GM21447 (cell line): ENCODE measurements at regions not wholly inside any gene's neighbourhood (a gene's known extent, or its start where the extent isn't known, plus 50 kb on each side); places are given as distances from the start of the nearest gene placed in this dataset.

Experiments used
- ATAC-seq: cut with Tn5 transposase; IDR thresholded peaks from one replicate; pipeline ENCODE4 v1.9.1; 2021; ENCODE audit not compliant: unreplicated experiment

DNA sequence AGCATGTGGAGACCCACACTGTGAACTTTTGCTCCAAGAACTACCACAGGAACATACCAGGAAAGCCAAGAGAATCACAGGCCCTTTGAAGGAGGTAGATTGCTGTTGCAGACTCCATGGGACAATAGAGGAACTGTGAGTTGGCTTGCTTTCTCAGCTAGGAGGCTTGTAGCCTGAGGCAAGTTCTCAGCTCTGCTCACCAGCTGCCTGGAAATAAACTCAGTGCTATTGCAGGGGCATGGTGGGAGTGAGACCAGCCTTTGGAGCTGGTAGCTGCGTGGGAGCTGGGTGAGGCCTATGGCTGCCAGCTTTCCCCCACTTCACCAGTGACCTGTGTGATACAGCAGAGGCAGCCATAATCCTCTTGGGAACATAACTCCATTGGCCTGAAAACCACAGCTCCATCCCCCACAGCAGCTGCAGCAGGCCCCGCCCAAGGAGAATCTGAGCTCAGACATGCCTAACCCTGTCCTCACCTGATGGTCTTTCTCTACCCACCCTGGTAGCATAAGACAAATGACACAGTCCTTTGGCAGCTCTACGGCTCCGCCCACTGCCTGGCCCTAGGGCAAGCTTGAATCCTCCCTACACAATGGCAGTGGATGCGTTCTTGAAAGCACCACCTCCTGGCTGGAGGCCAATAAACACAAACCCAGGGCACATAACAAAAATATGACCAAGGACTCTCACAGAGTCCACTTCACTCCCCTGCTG is 389.5 kb downstream of the KIF4B start:
- ATAC-seq: no peak

DNA sequence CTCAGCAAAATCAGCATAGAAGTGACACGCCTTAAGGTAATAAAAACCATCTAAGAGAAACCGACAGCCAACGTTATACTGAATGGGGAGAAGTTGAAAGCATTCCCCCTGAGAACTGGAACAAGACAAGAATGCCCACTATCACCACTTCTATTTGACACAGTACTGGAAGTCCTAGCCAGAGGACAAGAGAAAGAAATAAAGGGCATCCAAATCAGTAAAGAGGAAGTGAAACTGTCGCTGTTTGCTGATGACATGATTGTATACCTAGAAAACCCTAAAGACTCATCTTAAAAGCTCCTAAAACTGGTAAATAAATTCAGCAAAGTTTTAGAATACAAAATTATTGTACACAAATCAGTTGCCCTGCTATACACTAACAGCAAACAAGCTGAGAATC is 393.3 kb downstream of the KIF4B start:
- ATAC-seq: no peak

DNA sequence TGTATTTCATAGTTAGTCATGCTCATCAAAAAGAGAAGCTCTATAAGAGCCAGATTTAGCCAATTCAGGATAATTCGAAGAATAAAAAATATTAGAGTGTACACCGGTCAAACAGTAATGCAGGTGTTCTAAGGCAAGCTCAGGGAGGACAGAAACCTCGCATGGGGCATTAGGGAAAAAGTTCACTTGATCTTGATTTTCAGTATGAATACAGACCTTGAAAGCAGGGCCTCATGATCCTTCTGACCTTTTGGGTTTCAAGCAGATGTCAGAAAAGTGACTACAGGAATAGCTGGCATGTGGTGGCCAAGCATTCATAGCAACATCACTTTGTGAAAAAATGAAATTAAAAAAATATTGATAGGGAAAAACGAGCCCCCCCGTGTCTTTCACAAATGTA is 394.9 kb downstream of the KIF4B start:
- no peak for ATAC-seq

DNA sequence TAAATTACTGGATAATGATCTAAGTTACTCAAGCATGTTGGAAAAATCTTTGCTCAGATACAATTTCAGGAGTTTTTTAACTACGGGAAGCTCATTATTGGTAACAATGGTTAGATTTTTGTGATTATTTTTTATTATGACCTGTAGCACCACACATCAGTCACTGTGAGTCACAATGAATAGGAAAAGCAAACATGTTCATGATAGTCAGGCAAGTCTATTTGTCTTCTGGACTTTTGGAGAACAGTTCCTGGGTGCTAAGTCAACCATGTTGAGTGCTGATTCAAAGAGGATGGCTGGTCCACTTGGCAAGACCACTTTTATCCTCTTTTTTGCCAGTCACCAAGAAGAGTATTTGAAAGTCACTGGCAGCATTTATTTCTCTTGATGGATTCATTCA is 403.2 kb downstream of the KIF4B start:
- ATAC-seq: no peak

DNA sequence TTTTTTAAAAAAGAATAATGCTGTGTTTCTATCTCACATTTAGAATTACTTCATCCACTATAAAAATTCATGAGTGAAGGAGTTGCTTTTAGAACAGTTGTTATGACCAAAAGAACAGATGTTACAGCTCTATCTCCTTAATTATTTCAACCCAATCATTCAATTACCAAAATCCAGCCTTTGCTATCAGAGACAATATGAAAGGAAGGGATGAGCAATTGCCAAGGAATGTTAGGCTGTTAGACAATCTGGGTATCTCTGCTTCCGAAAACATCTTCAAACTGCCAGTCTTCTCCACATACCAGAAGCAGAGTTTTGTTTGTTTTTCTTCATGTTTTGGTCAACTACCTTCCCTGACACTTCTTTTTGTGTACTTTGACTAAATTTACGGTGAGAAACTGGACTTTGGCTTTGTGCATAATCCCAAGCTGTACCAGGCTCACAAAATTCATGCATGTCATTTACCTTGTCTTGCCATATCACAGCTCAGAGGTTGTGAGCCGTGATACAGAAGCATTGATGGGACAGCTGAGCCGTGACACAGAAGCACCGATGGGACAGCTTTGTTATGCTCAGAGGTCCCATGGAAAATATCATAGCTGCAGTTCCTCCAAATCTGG is 405.5 kb downstream of the KIF4B start:
- ATAC-seq: no peak

DNA sequence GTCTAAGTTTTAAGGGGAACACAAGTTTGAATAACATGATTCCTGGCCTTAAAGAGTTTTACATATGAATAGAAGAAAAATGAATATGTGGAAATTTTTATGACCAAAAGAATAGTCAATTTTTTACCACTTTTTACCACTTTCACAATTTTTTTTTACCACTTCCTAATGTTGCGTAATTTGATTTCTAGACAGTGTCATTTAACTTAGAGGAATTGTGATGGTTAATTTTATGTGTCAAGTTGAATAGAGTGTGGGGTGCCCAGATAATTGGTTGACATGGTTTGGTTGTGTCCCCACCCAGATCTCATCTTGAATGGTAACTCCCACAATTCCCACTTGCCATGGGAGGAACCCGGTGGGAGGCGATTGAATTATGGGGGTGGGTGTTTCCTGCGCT is 416.6 kb downstream of the KIF4B start:
- no peak for ATAC-seq

DNA sequence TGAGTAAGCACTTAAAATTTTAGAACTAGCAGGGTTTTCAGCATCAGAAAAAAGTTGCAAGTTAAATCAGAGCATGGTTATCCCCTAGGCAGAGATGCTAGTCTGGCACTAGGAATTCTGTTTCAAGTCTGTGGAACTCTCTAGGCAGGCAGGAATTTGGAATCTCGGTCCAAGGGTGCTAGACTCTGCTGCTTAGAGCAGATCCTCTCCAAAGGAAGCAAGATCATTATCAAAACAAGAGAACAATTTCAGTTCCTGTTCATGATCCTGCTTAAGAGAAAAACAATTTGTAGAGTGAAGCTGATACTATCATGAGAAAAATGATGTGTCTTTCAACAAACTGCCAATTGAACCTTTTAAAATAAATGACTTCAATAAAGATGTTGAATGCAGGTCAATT is 420.7 kb downstream of the KIF4B start:
- ATAC-seq: no peak

DNA sequence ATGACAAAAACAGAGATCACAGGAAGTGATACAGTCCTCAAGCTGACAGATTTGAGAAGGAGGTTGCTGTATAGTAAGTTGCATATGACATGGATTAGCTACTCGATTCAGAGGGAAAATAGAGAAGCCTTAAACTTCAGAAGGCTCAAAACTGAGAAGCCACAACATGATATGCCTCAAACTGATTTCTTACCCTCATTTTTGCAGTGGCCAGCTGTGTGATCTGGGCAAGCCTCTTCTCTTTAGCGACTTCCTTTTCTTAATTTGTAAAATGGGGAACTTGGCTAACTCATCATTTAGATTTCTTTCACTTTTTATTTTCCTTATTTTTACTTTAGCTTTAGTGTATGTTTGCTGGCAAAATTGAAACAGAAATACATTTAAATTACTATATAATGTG is 421.1 kb downstream of the KIF4B start:
- no peak for ATAC-seq

DNA sequence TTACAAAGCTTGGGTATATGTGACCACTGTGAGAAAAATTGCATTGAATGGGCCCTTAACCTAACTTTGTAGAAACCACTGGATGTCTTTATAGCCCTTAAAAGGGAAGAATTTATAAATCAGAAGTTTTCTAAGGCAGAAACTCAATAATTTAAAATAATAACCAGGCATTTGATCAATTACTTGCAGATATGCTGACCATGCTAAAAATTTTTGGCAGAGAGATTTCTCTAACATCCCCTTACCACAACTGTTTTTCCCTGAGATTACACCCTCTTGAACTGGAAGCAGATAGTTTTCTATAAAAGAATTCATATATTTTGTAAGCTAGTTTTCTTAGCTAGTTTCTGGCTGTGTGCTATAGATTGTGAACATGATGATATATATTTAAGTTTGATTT is 428.3 kb downstream of the KIF4B start:
- ATAC-seq: no peak

DNA sequence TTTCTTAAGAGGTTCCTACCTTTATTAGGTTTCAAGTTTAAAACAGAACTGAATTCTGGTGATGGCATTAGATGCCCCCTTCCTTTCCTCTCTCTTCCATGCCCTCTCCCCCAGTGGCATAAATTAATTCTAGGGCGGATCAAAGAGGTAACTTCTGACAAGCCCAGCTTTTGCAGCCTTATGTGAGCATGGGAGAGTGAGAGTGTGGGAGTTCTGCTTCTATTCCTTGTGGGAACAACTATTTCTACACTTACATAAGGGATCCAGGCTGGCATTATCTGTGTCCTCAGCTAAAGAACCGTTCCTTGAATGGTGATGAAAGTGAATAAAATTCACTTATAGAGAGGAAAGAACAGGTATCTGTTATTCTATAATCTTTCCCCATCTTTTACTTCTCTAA is 437.6 kb downstream of the KIF4B start:
- ATAC-seq: no peak

DNA sequence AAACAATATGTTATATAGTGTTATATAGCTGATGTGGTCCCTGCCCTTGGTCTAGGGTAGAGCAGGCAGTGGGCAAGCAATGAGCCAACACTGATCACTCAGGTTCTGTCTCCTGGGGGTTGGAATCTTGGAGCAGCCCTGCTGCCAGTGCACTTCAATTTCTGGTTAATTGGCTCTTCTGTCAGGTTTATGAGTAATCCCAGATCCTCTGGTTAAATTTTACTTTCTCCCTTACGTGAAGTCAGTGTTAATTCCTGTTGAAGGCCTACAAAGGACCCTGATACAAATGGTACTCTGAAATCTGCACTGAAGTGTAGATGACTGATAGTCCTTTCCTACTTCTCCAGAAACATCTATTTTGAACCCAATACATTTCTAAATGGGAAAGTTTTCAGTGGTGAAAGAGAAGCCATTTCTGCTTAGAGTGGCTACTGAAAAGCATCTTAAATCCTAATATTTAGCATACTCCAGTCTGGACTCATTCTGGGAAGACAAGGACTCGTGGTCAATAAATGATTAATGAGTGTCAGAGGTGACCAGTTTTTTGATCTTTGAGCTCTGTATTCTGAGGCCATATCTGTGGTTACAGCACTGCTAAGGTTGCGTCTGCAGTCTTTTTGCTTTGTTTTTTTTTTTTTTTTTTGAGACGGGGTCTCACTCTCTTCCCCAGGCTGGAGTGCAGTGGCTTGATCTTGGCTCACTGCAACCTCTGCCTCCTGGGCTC is 442.4 kb downstream of the KIF4B start:
- no peak for ATAC-seq

DNA sequence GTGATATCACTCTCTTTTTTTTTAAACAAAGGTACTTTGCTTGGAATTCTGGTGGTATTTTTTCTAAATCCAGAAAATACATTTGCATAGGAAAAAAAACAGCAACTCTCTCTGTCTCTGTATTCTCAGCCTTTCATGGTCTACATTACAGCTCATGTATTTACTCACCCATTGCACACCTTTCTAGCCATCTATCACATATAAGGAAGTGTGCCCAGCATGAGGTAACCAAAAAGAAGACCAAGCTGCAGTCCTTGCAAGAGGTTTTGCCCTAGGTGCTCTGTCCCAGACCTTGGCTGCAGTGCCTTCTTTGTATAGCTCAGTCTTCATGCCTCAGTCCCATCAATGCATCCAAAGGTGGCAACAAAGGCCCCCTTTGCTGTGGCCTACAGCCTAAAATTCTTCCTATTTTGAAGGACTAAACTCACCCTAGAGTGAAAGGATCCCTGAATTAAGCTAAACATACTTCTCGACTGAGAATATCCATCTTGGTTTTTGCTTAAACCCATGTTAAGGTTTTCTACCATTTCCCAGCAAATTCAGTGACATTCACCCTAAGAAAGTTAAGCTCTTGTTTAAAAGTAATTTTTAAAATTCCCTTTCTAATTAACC is 446.4 kb downstream of the KIF4B start:
- ATAC-seq: no peak

DNA sequence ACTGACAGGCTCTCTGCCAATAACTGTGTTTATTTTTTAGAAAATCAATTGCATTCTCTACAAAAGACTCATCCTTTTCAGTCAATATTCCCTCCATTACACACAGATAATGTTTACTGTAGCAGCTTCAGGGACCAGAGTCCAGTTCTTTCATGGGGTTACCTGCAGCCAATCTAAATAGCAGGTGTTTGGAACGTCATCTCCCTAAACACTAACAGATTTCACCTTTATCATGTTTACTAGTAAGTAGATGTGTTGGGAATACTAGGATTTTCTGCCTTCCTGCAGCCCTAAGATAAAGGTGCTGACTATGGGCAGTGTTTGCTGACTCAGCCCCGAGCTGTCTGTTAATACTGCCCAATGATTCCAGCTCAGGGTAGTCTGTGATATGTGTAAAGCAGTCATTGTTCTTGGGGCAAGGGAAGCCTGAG is 447.0 kb downstream of the KIF4B start:
- no peak for ATAC-seq

DNA sequence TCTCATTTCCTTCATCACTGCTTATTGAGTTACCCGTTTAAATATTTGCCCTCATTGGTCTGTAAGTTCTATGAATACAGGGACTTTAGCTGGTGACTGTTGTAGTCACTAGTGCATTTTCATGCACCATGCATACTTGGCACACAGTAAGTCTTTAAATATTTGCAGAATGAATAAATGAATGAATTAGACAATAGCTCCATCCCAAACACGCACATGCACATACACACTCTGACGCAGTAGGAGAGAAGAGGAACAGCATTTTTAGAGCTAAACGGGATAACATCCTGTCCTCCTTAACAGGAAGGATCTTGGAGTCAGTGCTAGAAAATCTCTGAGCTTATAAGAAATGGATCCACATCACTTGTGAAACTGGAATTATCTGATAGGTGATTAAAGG is 447.7 kb downstream of the KIF4B start:
- ATAC-seq: no peak

DNA sequence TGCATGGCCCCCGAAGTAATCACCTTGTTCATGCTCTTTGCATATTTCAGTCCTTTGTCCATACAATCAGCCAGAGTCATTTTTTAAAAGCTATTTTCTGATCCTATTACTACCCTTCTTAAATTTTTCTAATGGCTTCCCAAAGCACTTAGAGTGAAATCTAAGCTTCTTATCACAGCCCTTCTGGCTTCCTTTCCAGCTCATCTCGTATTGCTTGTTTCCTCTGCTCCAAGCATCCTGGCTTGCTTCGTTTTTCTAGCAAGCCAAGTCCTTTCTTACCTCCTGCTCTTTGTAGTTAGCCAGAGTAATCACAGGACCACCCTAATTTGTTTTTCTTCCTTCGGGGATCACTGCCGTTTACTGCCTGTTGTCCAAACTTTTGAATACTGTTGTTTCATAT is 453.3 kb downstream of the KIF4B start:
- no peak for ATAC-seq

DNA sequence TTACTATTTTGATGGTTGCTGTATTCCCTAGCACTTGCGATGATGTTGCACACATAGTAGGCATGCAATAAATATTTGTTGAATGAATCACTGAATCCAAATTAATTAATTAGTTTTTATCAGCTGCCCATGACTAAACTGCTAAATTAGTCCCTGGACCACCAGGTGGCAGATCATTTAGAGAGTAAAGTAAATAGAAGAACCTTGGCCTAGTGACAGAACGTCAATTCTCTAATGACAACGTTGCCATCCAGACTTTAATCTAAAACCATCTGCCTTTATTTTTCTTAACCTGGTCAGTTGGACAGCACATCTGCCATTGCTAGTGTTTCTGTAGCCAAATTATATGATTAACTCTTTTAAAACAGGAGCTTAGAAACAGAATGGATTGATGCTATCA is 457.5 kb downstream of the KIF4B start:
- no peak for ATAC-seq

DNA sequence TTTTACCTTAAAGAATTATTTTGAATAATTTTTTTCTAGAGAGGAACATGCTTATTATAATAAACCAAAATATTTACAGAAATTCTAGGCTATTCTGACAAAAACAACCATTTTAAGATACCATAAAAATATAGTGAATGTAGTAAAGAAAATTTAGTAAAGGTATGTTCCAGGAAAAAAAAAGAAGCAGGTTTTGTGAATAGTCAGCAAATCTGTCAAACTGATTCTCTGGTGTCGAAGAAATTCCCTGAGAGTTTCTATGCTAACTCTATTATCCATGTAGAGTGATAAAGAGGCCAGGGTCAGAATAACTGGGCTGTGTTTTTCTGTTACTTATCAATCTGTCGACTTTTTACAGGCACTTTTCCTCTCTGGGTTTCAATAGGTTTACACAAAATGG is 459.2 kb downstream of the KIF4B start:
- ATAC-seq: no peak

DNA sequence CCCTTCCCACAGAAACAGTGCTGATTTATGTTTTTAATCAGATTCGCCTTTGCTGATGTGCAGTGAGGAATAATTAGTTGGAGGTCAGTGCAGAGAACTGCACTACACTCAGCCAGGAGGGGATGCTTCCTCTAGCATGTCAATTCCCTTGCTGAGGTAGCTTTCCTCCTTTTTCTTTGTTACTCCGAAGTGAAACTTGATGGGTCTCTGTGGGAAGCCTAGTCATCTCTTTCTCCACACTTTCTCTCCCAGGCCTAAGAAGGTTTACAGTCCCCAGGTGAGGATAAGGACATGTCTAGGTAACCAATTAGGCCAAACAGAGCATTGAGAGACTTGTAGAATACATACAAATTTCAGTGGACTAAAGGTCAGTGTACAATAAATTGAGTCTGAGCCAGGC is 461.8 kb downstream of the KIF4B start:
- no peak for ATAC-seq

DNA sequence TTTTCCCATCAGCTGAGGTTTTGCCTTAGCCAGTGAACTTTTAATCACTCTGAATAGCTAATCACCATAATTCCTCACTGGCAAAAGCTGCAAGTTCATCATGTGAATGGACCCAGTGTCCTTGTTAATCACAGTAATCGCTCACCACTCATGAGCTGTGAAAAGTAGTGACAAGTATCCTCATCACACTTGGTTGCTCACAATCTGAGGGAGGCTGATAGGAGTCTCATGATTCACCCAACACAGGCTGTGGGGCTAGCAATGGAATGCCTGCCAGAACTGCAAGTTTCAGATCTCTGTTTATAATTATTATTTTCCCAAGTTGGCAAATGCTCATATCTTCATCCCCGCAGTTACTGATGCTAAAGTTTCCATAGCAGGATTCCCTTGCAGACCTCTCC is 467.2 kb downstream of the KIF4B start:
- no peak for ATAC-seq

DNA sequence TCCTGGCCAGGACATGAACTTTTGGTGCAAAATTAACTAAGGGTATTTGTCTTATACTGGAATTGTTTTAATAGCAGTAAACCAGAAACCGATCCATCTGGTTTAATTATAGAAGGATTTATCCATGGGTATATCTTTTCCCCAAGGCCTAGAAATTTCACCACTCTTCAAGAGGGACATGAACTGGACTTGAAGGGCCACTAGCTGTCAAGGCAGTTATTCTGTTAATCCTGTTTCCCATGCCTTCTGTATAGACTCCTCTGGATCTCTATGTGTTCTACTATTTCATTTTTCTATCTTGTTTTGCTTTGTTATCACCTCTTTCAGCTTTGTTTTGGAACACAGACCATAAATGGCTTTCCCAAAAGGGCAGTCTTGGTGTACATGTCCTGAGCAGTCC is 467.6 kb downstream of the KIF4B start:
- no peak for ATAC-seq

DNA sequence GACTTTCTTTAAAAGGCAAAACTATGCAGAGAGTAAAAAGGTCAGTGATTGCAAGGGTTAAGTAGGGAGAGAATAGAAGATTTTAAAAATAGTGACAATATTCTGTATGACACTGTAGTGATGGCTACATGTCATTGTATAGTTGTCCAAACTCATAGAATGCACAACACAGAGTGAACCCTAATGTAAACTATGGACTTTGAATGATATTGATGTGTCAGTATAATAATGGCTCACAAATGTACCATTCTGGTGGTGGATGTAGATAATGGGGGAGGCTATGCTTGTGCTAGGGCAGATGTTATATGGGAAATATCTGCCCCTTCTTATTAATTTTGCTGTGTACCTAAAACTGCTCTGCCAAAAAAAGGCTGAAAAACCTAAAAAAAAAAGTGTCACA is 468.9 kb downstream of the KIF4B start:
- no peak for ATAC-seq

DNA sequence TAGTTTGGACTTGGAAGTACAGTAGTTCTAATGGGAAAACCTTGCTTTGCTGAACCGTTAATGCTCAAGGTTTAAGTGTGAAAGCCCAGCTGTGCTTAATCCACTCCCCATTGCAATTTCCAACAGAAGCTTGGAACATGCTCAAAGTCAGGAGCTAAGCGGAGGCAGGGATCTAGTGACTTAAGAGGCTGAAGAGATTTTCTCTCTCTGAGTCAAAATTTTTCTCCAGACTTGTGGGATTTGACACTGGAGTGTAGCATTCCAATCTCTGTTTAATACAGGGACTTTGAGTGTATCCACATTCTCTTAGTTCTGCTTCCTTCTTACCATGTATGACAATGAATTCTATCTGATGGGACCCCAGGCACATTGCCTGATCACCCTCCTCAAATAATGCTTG is 471.8 kb downstream of the KIF4B start:
- ATAC-seq: no peak
